Sigmoid colon (tissue), 6 donors: ENCODE measurements at regions not wholly inside any gene's neighbourhood (a gene's known extent, or its start where the extent isn't known, plus 50 kb on each side); places are given as distances from the start of the nearest gene placed in this dataset.

Experiments used
- DNase-seq: peaks from one replicate; pipeline ENCODE4 v3.0.0-alpha.2; 2019
- H3K27ac ChIP-seq, 4 donors: fragments of 200-600 bp; sonication (generic); one replicate each; pipeline ENCODE4 v1.5.1; 2016 to 2019; ENCODE audit warnings: mild to moderate bottlenecking in 1 of 4
- H3K27me3 ChIP-seq, 3 donors: fragments of 200-600 bp; sonication (generic); one replicate each; pipeline ENCODE4 v1.5.1; 2019; ENCODE audit warnings: mild to moderate bottlenecking in 1 of 3
- H3K36me3 ChIP-seq, 4 donors: fragments of 200-600 bp; sonication (generic); one replicate each; pipeline ENCODE4 v1.5.1; 2016 to 2019
- H3K4me1 ChIP-seq, 4 donors: fragments of 200-600 bp; sonication (generic); one replicate each; pipeline ENCODE4 v1.5.1; 2017 to 2019
- H3K4me3 ChIP-seq, 4 donors: fragments of 200-600 bp; sonication (generic); one replicate each; pipeline ENCODE4 v1.5.1; 2017 to 2019; ENCODE audit warnings: mild to moderate bottlenecking in 2 of 4, moderate library complexity in 1 of 4
- H3K9me3 ChIP-seq, 4 donors: fragments of 200-600 bp in 3 of 4; sonication (generic) in 3 of 4; one replicate each; pipeline versions ENCODE4 v1.5.1 to v1.6.1; 2013 to 2019
- EP300 ChIP-seq, 4 donors: sonication (generic); formaldehyde crosslinking; IDR thresholded peaks; one replicate each; pipeline ENCODE4 v1.6.1; 2017; ENCODE audit warnings: antibody characterized with exemption in 4 of 4
- POLR2A ChIP-seq, 2 donors: fragments of 450-650 bp; IDR thresholded peaks; one replicate each; pipeline ENCODE4 v1.6.1; 2016; ENCODE audit warnings: antibody characterized with exemption in 2 of 2, mild to moderate bottlenecking in 2 of 2, moderate library complexity in 2 of 2
- POLR2AphosphoS5 ChIP-seq, 4 donors: sonication (generic); formaldehyde crosslinking; IDR thresholded peaks; one replicate each; pipeline ENCODE4 v1.6.1; 2017; ENCODE audit warnings: antibody characterized with exemption in 4 of 4
- WGBS, 2 donors: extraction: QIAGEN DNeasy Blood & Tissue Kit; methylation state at CpG; one replicate each; pipeline ENCODE4 v1.1.7; 2013; 5-methylcytosine and 5-hydroxymethylcytosine counted together
- intact Hi-C: fragments of 100-400 bp; cut with DNase I; formaldehyde crosslinking; loops from one replicate; pipeline ENCODE4 v1.15.1; 2023
- TF ChIP-seq, protein P1 (sequence below), 4 experiments: fragments of 450-650 bp in 3 of 4; fragments of 200-600 bp in 1 of 4; IDR thresholded peaks; one replicate each; pipeline ENCODE4 v1.5.1; 2016 to 2019; ENCODE audit warnings: antibody characterized with exemption in 4 of 4, mild to moderate bottlenecking in 3 of 4, moderate library complexity in 2 of 4
- donor health status: healthy with polysubstance abuse.
- donor health status: healthy.

DNA sequence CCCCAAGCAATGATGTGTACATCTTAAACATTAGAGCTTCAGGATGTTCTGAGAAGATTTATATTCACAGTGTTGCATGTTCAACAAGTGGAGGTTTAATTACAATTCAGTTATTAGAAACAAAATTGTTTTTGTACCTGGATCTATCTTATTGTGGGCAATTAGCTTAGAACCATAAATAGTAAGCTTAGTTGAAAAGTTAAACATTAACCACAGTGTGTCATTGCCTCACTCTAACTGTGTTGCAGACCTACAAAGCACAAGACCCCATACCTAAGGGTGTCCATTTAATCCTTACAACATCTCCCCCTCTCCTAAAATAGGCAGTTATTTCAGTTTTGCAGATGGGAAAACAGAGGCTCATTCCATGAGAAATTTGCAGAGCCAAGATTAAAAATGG lies 632.0 kb upstream of the SOX9 start:
- H3K27ac ChIP-seq: no peak overlapping the region
- H3K4me3 ChIP-seq: no peak overlapping the region
- intact Hi-C loops: no loop called here
- peaks cover 0 to 5% (median 1%) of the 10 kb centered on the region in 4 donors for H3K4me1 ChIP-seq
- H3K36me3 ChIP-seq: no peaks in the 10 kb centered on the region
- H3K9me3 ChIP-seq: no peaks in the 10 kb centered on the region
- TF ChIP-seq POLR2A (IDR thresholded peaks at IDR 0.05): no peak
- TF ChIP-seq, protein P1, sequence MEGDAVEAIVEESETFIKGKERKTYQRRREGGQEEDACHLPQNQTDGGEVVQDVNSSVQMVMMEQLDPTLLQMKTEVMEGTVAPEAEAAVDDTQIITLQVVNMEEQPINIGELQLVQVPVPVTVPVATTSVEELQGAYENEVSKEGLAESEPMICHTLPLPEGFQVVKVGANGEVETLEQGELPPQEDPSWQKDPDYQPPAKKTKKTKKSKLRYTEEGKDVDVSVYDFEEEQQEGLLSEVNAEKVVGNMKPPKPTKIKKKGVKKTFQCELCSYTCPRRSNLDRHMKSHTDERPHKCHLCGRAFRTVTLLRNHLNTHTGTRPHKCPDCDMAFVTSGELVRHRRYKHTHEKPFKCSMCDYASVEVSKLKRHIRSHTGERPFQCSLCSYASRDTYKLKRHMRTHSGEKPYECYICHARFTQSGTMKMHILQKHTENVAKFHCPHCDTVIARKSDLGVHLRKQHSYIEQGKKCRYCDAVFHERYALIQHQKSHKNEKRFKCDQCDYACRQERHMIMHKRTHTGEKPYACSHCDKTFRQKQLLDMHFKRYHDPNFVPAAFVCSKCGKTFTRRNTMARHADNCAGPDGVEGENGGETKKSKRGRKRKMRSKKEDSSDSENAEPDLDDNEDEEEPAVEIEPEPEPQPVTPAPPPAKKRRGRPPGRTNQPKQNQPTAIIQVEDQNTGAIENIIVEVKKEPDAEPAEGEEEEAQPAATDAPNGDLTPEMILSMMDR (IDR thresholded peaks at IDR 0.05): no peak
- no peak for DNase-seq
- no peaks in the 10 kb centered on the region for H3K27me3 ChIP-seq

DNA sequence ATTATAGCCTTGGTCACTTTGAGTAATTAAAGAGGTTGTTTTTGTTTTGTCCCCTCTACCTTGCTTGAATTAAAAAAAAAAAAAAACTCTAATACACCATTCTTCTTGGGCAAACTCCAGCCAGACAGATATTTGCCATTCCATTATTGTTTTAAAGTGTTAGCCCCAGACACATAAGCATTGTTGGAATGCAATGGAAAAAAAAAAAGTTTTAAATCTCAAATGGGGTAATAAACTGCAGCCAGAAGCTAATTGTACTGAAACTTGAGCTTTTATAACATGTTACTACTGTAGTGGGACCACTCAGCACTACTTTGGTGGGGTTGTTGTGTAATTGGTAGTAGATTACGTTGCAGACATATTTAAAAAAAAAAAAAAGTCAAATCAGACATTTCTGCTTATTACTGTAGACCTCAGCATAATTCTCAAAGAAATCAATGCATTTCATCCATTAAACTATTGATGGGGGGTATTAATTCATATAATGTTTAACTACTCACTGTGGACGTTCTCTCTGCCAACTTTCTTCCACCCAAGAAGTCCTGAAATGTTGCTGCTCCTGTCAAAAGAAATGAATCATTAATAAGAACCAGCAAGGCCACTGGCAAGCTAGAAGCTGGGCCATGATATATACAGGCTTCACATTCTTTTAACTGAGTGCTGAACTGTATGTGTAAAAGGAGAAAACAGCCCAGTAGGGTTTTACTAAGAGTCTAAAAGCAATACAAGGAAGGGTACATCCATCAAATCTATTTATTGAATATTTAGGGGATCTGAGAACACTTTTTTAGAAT lies 626.6 kb upstream of the SOX9 start:
- TF ChIP-seq POLR2A (IDR thresholded peaks at IDR 0.05) (no peak), POLR2AphosphoS5 (IDR thresholded peaks at IDR 0.05) (no peak), EP300 (IDR thresholded peaks at IDR 0.05) (no peak)
- TF ChIP-seq, protein P1 (IDR thresholded peaks at IDR 0.05): no peak
- DNase-seq: no peak
- intact Hi-C loops: no loop called here
- no peaks in the 10 kb centered on the region for H3K9me3 ChIP-seq
- no peaks in the 10 kb centered on the region for H3K27me3 ChIP-seq
- no peaks in the 10 kb centered on the region for H3K36me3 ChIP-seq
- no peak overlapping the region for H3K27ac ChIP-seq
- H3K4me1 ChIP-seq: peaks cover 0 to 21% (median 12%) of the 10 kb centered on the region in 4 donors
- no peak overlapping the region for H3K4me3 ChIP-seq
- 61 to 75% methylated on average over 2 of the region's 2 CpGs for WGBS, 2 donors

DNA sequence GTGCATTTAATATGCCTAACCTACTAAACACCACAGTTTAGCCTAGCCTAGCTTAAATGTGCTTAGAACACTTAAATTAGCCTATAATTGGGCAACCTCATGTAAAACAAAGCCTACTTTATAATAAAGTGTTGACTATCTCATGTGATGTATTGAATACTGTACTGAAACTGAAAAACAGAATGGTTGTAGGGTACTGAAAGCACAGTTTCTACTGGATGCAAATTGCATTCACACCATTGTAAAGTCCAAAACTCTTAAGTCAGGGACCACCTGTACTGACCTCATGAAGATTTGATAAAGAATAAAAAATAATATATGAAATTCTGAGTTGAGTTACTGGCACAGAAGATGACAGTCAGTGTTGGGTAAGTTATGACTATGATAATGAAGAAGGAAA lies 625.4 kb upstream of the SOX9 start:
- Histone ChIP-seq H3K9me3 (no peaks in the 10 kb centered on the region), H3K27ac (no peak overlapping the region), H3K4me1 (peaks cover 0 to 21% (median 12%) of the 10 kb centered on the region in 4 donors), H3K36me3 (no peaks in the 10 kb centered on the region), H3K27me3 (no peaks in the 10 kb centered on the region), H3K4me3 (no peak overlapping the region)
- no peak for TF ChIP-seq POLR2A (IDR thresholded peaks at IDR 0.05)
- no peak for TF ChIP-seq EP300 (IDR thresholded peaks at IDR 0.05)
- TF ChIP-seq POLR2AphosphoS5 (IDR thresholded peaks at IDR 0.05): no peak
- TF ChIP-seq, protein P1 (IDR thresholded peaks at IDR 0.05): no peak
- intact Hi-C loops: no loop called here
- DNase-seq: no peak

DNA sequence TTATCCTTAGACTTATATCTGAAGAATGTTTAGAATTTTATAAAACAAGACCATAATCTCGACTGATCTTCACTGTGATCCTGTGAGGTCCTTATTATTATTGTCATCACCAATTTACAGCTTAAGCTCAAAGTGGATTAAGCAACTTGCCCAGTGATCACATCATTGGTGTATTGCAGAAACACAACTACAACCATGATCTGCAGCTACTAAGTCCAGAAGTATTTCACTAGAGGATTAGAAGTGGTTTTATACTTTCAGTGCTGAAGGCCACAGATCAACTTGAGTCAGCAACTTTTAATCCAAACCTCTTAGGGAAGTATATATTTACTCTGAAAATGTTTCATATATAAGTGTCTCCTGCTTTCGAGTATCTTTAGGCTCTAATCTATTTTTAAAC lies 624.3 kb upstream of the SOX9 start:
- 75 to 83% methylated on average over 2 of the region's 2 CpGs for whole genome bisulfite sequencing, 2 donors

DNA sequence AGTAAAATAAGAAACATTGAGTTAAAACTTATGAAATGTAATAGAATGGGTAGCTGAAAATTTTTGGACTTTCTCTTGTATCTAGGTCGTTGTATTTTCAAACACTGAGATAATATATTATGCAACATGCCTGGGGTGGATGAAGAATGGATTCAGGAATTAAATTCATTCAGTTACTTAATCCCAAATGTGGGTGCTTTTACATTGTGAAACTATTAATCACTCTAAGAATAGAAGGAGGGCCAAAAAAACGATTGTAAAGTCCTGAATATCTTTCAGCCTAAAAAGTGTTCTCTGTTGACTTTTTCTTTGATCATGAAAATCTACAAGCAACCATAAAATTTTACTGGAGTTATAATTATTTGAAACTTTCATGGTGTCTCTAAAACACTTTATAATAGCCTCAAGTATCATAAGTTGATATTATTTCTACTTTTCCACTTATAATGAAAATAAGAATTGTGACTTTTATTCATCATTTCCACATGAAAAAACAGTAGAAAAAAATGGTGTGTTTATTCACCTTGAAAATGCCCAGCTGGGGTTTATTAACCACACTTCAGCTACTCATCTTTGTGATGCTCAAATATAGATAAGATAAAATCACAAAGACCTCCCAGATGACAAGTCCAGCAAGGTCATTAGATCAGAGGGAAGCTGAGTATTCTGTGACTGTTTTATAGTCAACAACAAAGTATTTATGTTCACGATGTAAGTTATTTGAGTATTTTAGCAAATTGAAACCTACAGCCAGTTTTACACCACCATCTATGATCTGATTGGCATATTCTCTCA lies 619.9 kb upstream of the SOX9 start:
- TF ChIP-seq POLR2A (IDR thresholded peaks at IDR 0.05): no peak
- TF ChIP-seq EP300 (IDR thresholded peaks at IDR 0.05): no peak
- TF ChIP-seq, protein P1 (IDR thresholded peaks at IDR 0.05): no peak
- no peak for TF ChIP-seq POLR2AphosphoS5 (IDR thresholded peaks at IDR 0.05)
- no peaks in the 10 kb centered on the region for H3K9me3 ChIP-seq
- no peak overlapping the region for H3K4me3 ChIP-seq
- DNase-seq: no peak
- no peaks in the 10 kb centered on the region for H3K4me1 ChIP-seq
- no peaks in the 10 kb centered on the region for H3K36me3 ChIP-seq
- no peak overlapping the region for H3K27ac ChIP-seq
- H3K27me3 ChIP-seq: no peaks in the 10 kb centered on the region
- intact Hi-C loops: no loop called here
- 32 to 50% methylated on average over 3 of the region's 3 CpGs for WGBS, 2 donors

More for the DNA sequence above, 624.3 kb upstream of the SOX9 start:
- no peaks in the 10 kb centered on the region for H3K36me3 ChIP-seq
- no peak overlapping the region for H3K27ac ChIP-seq
- TF ChIP-seq EP300 (IDR thresholded peaks at IDR 0.05) (no peak), POLR2AphosphoS5 (IDR thresholded peaks at IDR 0.05) (no peak)
- H3K9me3 ChIP-seq: no peaks in the 10 kb centered on the region
- intact Hi-C loops: no loop called here
- H3K27me3 ChIP-seq: no peaks in the 10 kb centered on the region
- DNase-seq: no peak
- H3K4me1 ChIP-seq: peaks cover 0 to 21% (median 12%) of the 10 kb centered on the region in 4 donors
- H3K4me3 ChIP-seq: no peak overlapping the region
